Endodermal cell (in vitro differentiated cells): ENCODE measurements at regions not wholly inside any gene's neighbourhood (a gene's known extent, or its start where the extent isn't known, plus 50 kb on each side); places are given as distances from the start of the nearest gene placed in this dataset.
"Not testable (repeated sequence)": the region's sequence is repeated elsewhere in the genome, so short reads cannot be mapped to it uniquely, and the experiment has no call there.

ENCODE experiments used
- DNase-seq: peaks from one replicate; pipeline ENCODE4 v3.0.0-alpha.2; 2017
- H3K27ac ChIP-seq: 2 replicates; pipeline ENCODE4 v1.5.1; 2013; ENCODE audit warnings: mild to moderate bottlenecking, low read depth, low read length, moderate library complexity
- H3K27me3 ChIP-seq: 2 replicates; pipeline ENCODE4 v1.6.1; 2013; ENCODE audit warnings: mild to moderate bottlenecking, low read length, moderate library complexity; ENCODE audit not compliant: insufficient read depth, control insufficient read depth, poor library complexity, severe bottlenecking
- H3K36me3 ChIP-seq: 2 replicates; pipeline ENCODE4 v1.7.0; 2013; ENCODE audit warnings: mild to moderate bottlenecking, low read length, moderate library complexity; ENCODE audit not compliant: control insufficient read depth, insufficient read depth
- H3K4me1 ChIP-seq: one replicate; pipeline ENCODE4 v1.7.0; 2013; ENCODE audit warnings: low read length; ENCODE audit not compliant: control insufficient read depth, insufficient read depth
- H3K4me3 ChIP-seq: 2 replicates; pipeline ENCODE4 v1.5.1; 2013; ENCODE audit warnings: mild to moderate bottlenecking, low read length, moderate library complexity
- H3K9ac ChIP-seq: 2 replicates; pipeline ENCODE4 v1.6.1; 2013; ENCODE audit warnings: mild to moderate bottlenecking, low read length, moderate library complexity; ENCODE audit not compliant: poor library complexity, severe bottlenecking; ENCODE audit errors: extremely low read depth
- H3K9me3 ChIP-seq: 2 replicates; pipeline ENCODE4 v1.6.1; 2013; ENCODE audit warnings: mild to moderate bottlenecking, low read length, moderate library complexity; ENCODE audit not compliant: control insufficient read depth
- H3K27ac Mint-ChIP-seq: 2 replicates; pipeline ENCODE4 v1.8.0; 2020; ENCODE audit warnings: mixed read lengths
- H3K27me3 Mint-ChIP-seq: 2 replicates; pipeline ENCODE4 v1.8.0; 2021; ENCODE audit warnings: mild to moderate bottlenecking, mixed read lengths; ENCODE audit not compliant: insufficient read depth
- H3K36me3 Mint-ChIP-seq: 2 replicates; pipeline ENCODE4 v1.8.0; 2020; ENCODE audit warnings: low read depth, mixed read lengths
- H3K4me1 Mint-ChIP-seq: 2 replicates; pipeline ENCODE4 v1.8.0; 2020; ENCODE audit warnings: mixed read lengths
- H3K4me3 Mint-ChIP-seq: 2 replicates; pipeline ENCODE4 v1.8.0; 2020; ENCODE audit warnings: mild to moderate bottlenecking, moderate library complexity, mixed read lengths
- H3K9me3 Mint-ChIP-seq: 2 replicates; pipeline ENCODE4 v1.8.0; 2020; ENCODE audit warnings: mild to moderate bottlenecking, mixed read lengths
- WGBS, 2 experiments: methylation state at CpG; one replicate each; pipeline versions ENCODE4 v1.1.5 to v1.1.7; 2013; ENCODE audit warnings: missing lambda C conversion rate in 2 of 2, mixed read lengths in 1 of 2; ENCODE audit not compliant: insufficient coverage in 1 of 2, insufficient read length in 1 of 2; 5-methylcytosine and 5-hydroxymethylcytosine counted together
- TF ChIP-seq, protein P1 (sequence below): fragments of 200-600 bp; sonication (generic); conservative IDR thresholded peaks from 2 replicates; pipeline ENCODE4 v1.5.0; 2021; ENCODE audit warnings: antibody characterized with exemption, mild to moderate bottlenecking

DNA sequence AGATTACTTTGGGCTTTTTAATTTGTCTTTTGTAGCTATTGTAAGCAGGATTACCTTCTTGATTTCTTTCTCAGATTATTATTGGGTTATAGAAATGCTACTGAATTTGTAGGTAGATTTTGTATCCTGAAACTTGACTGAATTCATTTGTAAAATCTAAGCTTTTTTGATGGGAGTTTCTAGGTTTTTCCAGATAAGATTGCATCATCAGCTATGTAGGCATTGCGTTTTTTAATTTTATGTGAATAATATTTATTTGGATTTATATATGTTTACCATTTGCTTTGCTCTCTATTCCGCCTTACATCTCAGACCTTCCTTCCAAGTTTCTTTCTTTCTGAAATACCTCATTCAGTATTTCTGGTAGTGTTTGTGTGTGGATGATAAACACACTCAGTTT is 351.7 kb upstream of the ANKRD30A start:
- H3K27ac ChIP-seq: no peak overlapping the region
- Mint-ChIP-seq H3K36me3 (no peaks in the 10 kb centered on the region), H3K4me3 (no peak overlapping the region), H3K4me1 (no peaks in the 10 kb centered on the region), H3K27ac (no peak overlapping the region), H3K9me3 (no peaks in the 10 kb centered on the region), H3K27me3 (no peaks in the 10 kb centered on the region)
- no peak overlapping the region for H3K4me3 ChIP-seq
- H3K9me3 ChIP-seq: no peaks in the 10 kb centered on the region
- H3K36me3 ChIP-seq: no peaks in the 10 kb centered on the region
- no peaks in the 10 kb centered on the region for H3K27me3 ChIP-seq
- TF ChIP-seq, protein P1, sequence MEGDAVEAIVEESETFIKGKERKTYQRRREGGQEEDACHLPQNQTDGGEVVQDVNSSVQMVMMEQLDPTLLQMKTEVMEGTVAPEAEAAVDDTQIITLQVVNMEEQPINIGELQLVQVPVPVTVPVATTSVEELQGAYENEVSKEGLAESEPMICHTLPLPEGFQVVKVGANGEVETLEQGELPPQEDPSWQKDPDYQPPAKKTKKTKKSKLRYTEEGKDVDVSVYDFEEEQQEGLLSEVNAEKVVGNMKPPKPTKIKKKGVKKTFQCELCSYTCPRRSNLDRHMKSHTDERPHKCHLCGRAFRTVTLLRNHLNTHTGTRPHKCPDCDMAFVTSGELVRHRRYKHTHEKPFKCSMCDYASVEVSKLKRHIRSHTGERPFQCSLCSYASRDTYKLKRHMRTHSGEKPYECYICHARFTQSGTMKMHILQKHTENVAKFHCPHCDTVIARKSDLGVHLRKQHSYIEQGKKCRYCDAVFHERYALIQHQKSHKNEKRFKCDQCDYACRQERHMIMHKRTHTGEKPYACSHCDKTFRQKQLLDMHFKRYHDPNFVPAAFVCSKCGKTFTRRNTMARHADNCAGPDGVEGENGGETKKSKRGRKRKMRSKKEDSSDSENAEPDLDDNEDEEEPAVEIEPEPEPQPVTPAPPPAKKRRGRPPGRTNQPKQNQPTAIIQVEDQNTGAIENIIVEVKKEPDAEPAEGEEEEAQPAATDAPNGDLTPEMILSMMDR: no peak
- no peak overlapping the region for H3K9ac ChIP-seq
- no peaks in the 10 kb centered on the region for H3K4me1 ChIP-seq
- WGBS, 2 experiments: no CpG with 5 or more reads among the region's 2 CpGs
- no peak for DNase-seq

GRCh38 chr10:36771725-36772124 is 353.7 kb upstream of the ANKRD30A start:
- no peaks in the 10 kb centered on the region for H3K36me3 Mint-ChIP-seq
- H3K9ac ChIP-seq: no peak overlapping the region
- no peak overlapping the region for H3K4me3 Mint-ChIP-seq
- H3K27me3 Mint-ChIP-seq: no peaks in the 10 kb centered on the region
- no peak overlapping the region for H3K4me3 ChIP-seq
- H3K27me3 ChIP-seq: no peaks in the 10 kb centered on the region
- H3K27ac ChIP-seq: no peak overlapping the region
- no peaks in the 10 kb centered on the region for H3K9me3 Mint-ChIP-seq
- no peaks in the 10 kb centered on the region for H3K36me3 ChIP-seq
- no peaks in the 10 kb centered on the region for H3K4me1 Mint-ChIP-seq
- TF ChIP-seq, protein P1: no peak
- 92% methylated on average over 1 of the region's 1 CpG; no CpG with 5 or more reads in 1 of the 2 experiments for WGBS, 2 experiments
- no peak for DNase-seq
- H3K27ac Mint-ChIP-seq: no peak overlapping the region
- H3K9me3 ChIP-seq: no peaks in the 10 kb centered on the region
- no peaks in the 10 kb centered on the region for H3K4me1 ChIP-seq

DNA sequence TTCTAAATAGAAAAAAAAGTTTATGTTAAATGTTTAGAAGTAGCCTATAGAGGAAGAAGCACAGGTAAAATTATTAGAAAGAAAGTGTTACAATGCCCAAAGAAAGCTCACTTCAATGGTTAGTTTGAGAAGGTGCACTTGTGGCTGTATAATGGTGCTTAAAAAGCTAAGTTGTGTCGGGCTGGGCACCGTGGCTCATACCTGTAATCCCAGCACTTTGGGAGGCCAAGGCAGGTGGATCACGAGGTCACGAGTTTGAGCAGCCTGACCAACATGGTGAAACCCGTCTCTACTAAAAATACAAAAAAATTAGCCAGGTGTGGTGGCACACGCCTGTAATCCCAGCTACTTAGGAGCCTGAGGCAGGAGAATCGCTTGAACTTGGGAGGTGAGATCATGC is 355.7 kb upstream of the ANKRD30A start:
- H3K9me3 Mint-ChIP-seq, H3K27ac Mint-ChIP-seq, H3K4me3 Mint-ChIP-seq, H3K36me3 Mint-ChIP-seq, DNase-seq, H3K27me3 Mint-ChIP-seq, H3K4me1 Mint-ChIP-seq, H3K9me3 ChIP-seq, H3K27me3 ChIP-seq, H3K9ac ChIP-seq, H3K27ac ChIP-seq, H3K36me3 ChIP-seq, H3K4me3 ChIP-seq, H3K4me1 ChIP-seq: not testable (repeated sequence)
- WGBS, 2 experiments: 90 to 96% methylated on average over 5 to 7 of the region's 7 CpGs

DNA sequence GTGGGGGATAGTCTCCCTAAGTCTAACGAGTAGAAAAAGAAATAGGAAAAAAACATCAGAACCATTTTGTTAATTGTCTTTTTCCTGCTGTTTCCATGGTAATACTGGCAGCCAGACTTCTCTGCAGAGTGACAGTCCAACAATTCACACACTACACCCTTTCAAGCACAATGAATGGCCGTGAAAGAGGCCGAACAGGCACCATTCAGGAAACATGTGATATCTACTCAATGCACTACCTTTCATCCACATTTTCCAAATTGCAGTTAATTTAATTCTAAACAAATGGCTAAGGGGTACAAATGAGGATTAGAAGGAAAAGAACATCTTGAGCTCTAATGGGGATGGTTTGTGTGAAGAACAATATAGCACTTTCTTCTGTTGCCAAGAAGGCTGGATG is 358.5 kb upstream of the ANKRD30A start:
- Histone ChIP-seq H3K9ac (no peak overlapping the region), H3K4me3 (no peak overlapping the region), H3K9me3 (no peaks in the 10 kb centered on the region), H3K36me3 (no peaks in the 10 kb centered on the region), H3K27ac (peak overlapping the region; percentile 16), H3K27me3 (no peaks in the 10 kb centered on the region), H3K4me1 (no peaks in the 10 kb centered on the region)
- H3K27me3 Mint-ChIP-seq: no peaks in the 10 kb centered on the region
- TF ChIP-seq, protein P1: no peak
- no peak overlapping the region for H3K27ac Mint-ChIP-seq
- no peak for DNase-seq
- H3K9me3 Mint-ChIP-seq: no peaks in the 10 kb centered on the region
- no peaks in the 10 kb centered on the region for H3K36me3 Mint-ChIP-seq
- no peak overlapping the region for H3K4me3 Mint-ChIP-seq
- no peaks in the 10 kb centered on the region for H3K4me1 Mint-ChIP-seq
- WGBS, 2 experiments: 93% methylated on average over 3 of the region's 3 CpGs; no CpG with 5 or more reads in 1 of the 2 experiments
